GM13977 (cell line): ENCODE measurements at regions not wholly inside any gene's neighbourhood (a gene's known extent, or its start where the extent isn't known, plus 50 kb on each side); places are given as distances from the start of the nearest gene placed in this dataset.

Source experiments
- DNase-seq: peaks from one replicate; pipeline ENCODE4 v3.0.0; 2012; ENCODE audit warnings: low spot score
- in situ Hi-C: fragments of 300-500 bp; cut with MboI; formaldehyde crosslinking; loops from one replicate; pipeline ENCODE4 v1.12.0; 2022; ENCODE audit warnings: low sequenced_read_pairs, low pct_unique_long_range_greater_than_20kb, mixed read lengths, inconsistent platforms; ENCODE audit not compliant: unreplicated experiment
- TF ChIP-seq, protein P1 (sequence below): IDR thresholded peaks from 2 replicates; pipeline ENCODE4 v1.5.1; 2012; ENCODE audit warnings: mild to moderate bottlenecking, control low read depth; ENCODE audit not compliant: insufficient read depth; ENCODE audit errors: extremely low read depth, missing control alignments

GRCh38 chr22:35010543-35010942 lies 55.4 kb upstream of the ISX start:
- in situ Hi-C loops = no loop called here
- DNase-seq = no peak
- TF ChIP-seq, protein P1, sequence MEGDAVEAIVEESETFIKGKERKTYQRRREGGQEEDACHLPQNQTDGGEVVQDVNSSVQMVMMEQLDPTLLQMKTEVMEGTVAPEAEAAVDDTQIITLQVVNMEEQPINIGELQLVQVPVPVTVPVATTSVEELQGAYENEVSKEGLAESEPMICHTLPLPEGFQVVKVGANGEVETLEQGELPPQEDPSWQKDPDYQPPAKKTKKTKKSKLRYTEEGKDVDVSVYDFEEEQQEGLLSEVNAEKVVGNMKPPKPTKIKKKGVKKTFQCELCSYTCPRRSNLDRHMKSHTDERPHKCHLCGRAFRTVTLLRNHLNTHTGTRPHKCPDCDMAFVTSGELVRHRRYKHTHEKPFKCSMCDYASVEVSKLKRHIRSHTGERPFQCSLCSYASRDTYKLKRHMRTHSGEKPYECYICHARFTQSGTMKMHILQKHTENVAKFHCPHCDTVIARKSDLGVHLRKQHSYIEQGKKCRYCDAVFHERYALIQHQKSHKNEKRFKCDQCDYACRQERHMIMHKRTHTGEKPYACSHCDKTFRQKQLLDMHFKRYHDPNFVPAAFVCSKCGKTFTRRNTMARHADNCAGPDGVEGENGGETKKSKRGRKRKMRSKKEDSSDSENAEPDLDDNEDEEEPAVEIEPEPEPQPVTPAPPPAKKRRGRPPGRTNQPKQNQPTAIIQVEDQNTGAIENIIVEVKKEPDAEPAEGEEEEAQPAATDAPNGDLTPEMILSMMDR = no peak

DNA sequence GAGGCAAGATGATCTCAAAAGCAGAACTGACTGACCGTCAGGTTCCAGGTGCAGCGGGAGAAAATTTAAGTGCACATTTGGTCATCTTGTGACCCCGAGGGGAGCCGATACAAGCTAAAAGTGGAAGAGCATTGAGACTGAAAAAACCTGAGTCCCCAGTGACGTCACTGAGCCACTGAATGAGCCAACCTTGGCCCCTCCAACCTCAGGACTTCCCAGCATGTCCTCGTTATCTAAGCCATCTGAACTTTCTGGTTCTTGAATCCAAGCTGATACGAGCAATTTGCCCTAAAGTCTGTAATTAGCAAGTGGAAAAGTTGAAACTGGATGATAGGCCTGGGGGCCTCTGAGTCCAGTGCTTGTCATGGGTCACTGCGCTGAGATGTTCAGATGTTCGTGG lies 51.1 kb upstream of the ISX start:
- DNase-seq = no peak
- in situ Hi-C loops = no loop called here
- TF ChIP-seq, protein P1 = no peak
